ENCODE measurements at regions not wholly inside any gene's neighbourhood (a gene's known extent, or its start where the extent isn't known, plus 50 kb on each side); places are given as distances from the start of the nearest gene placed in this dataset.
"Not testable (repeated sequence)": the region's sequence is repeated elsewhere in the genome, so short reads cannot be mapped to it uniquely, and the experiment has no call there.

GRCh38 chr5:87212183-87212582 lies 55.5 kb upstream of the RASA1 start:
- not testable (repeated sequence) for DNase-seq

- not testable (repeated sequence) for DNase-seq
Observed at GRCh38 chr5:87217480-87217879, 50.2 kb upstream of the RASA1 start.
